ENCODE measurements at regions not wholly inside any gene's neighbourhood (a gene's known extent, or its start where the extent isn't known, plus 50 kb on each side); places are given as distances from the start of the nearest gene placed in this dataset.

- TF ChIP-seq, protein P1, sequence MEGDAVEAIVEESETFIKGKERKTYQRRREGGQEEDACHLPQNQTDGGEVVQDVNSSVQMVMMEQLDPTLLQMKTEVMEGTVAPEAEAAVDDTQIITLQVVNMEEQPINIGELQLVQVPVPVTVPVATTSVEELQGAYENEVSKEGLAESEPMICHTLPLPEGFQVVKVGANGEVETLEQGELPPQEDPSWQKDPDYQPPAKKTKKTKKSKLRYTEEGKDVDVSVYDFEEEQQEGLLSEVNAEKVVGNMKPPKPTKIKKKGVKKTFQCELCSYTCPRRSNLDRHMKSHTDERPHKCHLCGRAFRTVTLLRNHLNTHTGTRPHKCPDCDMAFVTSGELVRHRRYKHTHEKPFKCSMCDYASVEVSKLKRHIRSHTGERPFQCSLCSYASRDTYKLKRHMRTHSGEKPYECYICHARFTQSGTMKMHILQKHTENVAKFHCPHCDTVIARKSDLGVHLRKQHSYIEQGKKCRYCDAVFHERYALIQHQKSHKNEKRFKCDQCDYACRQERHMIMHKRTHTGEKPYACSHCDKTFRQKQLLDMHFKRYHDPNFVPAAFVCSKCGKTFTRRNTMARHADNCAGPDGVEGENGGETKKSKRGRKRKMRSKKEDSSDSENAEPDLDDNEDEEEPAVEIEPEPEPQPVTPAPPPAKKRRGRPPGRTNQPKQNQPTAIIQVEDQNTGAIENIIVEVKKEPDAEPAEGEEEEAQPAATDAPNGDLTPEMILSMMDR (IDR thresholded peaks at IDR 0.05): no peak
- TF ChIP-seq POLR2AphosphoS5 (IDR thresholded peaks at IDR 0.05): no peak
Observed at GRCh38 chr3:151638555-151639417, 94.9 kb upstream of the AADACL2 start.

All from prostate gland (tissue), 2 donors.